DOHH2 (cell line): ENCODE measurements at regions not wholly inside any gene's neighbourhood (a gene's known extent, or its start where the extent isn't known, plus 50 kb on each side); places are given as distances from the start of the nearest gene placed in this dataset.
"Not testable (repeated sequence)": the region's sequence is repeated elsewhere in the genome, so short reads cannot be mapped to it uniquely, and the experiment has no call there.

ENCODE experiments used
- H3F3A ChIP-seq: fragments of 200-600 bp; sonication (generic), shearing (Covaris generic); 2 replicates; pipeline ENCODE4 v1.6.0; 2016; ENCODE audit warnings: antibody characterized with exemption, mild to moderate bottlenecking; ENCODE audit not compliant: control insufficient read depth, insufficient read depth
- H3K27ac ChIP-seq: fragments of 200-600 bp; sonication (generic); 2 replicates; pipeline ENCODE4 v1.5.1; 2014; ENCODE audit warnings: low read depth, mild to moderate bottlenecking, low read length, moderate library complexity
- H3K27me3 ChIP-seq: fragments of 200-600 bp; sonication (generic); 2 replicates; pipeline ENCODE4 v1.6.1; 2014; ENCODE audit warnings: mild to moderate bottlenecking, low read length, mixed read lengths; ENCODE audit not compliant: control insufficient read depth
- H3K36me3 ChIP-seq: fragments of 200-600 bp; sonication (generic); 2 replicates; pipeline ENCODE4 v1.6.1; 2014; ENCODE audit warnings: mild to moderate bottlenecking, low read length, moderate library complexity, mixed read lengths; ENCODE audit not compliant: control insufficient read depth
- H3K4me1 ChIP-seq: fragments of 200-600 bp; sonication (generic); 2 replicates; pipeline ENCODE4 v1.6.1; 2014; ENCODE audit warnings: mild to moderate bottlenecking, low read length, mixed read lengths; ENCODE audit not compliant: control insufficient read depth
- H3K4me2 ChIP-seq: fragments of 200-600 bp; sonication (generic); 2 replicates; pipeline ENCODE4 v1.6.0; 2014; ENCODE audit warnings: mild to moderate bottlenecking, low read length, moderate library complexity
- H3K4me3 ChIP-seq: fragments of 200-600 bp; sonication (generic); 2 replicates; pipeline ENCODE4 v1.5.1; 2014; ENCODE audit warnings: mild to moderate bottlenecking, low read length, mixed read lengths
- H3K79me2 ChIP-seq: fragments of 200-600 bp; sonication (generic); 2 replicates; pipeline ENCODE4 v1.6.1; 2014; ENCODE audit warnings: mild to moderate bottlenecking, low read length, mixed read lengths; ENCODE audit not compliant: control insufficient read depth
- H3K9me2 ChIP-seq: fragments of 200-600 bp; sonication (generic); replicated peaks from 2 replicates; pipeline ENCODE4 v1.6.1; 2014; ENCODE audit warnings: mild to moderate bottlenecking, low read length, mixed read lengths; ENCODE audit not compliant: control insufficient read depth
- H3K9me3 ChIP-seq: fragments of 200-600 bp; sonication (generic); 2 replicates; pipeline ENCODE4 v1.6.1; 2014; ENCODE audit warnings: antibody characterized with exemption, low read length, mixed read lengths; ENCODE audit not compliant: control insufficient read depth, insufficient read depth
- H4K20me1 ChIP-seq: fragments of 200-600 bp; sonication (generic); 2 replicates; pipeline ENCODE4 v1.6.0; 2014; ENCODE audit warnings: low read depth, mild to moderate bottlenecking, antibody characterized with exemption, low read length, moderate library complexity; ENCODE audit not compliant: control insufficient read depth, insufficient read depth

GRCh38 chr21:9024006-9024767 lies 1497.2 kb upstream of the TPTE start:
- not testable (repeated sequence) for H3K79me2 ChIP-seq, H3K4me3 ChIP-seq, H3K36me3 ChIP-seq, H3K4me2 ChIP-seq, H3K27ac ChIP-seq, H3K4me1 ChIP-seq, H3F3A ChIP-seq, H3K9me3 ChIP-seq, H4K20me1 ChIP-seq, H3K9me2 ChIP-seq, H3K27me3 ChIP-seq

- H4K20me1 ChIP-seq, H3K27me3 ChIP-seq, H3F3A ChIP-seq, H3K9me3 ChIP-seq, H3K9me2 ChIP-seq, H3K4me2 ChIP-seq, H3K4me3 ChIP-seq, H3K79me2 ChIP-seq, H3K27ac ChIP-seq, H3K36me3 ChIP-seq, H3K4me1 ChIP-seq: not testable (repeated sequence)
These were observed 1494.5 kb upstream of the TPTE start for GRCh38 chr21:9026729-9027416.

- H3F3A ChIP-seq, H3K4me1 ChIP-seq, H4K20me1 ChIP-seq, H3K4me2 ChIP-seq, H3K9me3 ChIP-seq, H3K36me3 ChIP-seq, H3K4me3 ChIP-seq, H3K27me3 ChIP-seq, H3K27ac ChIP-seq, H3K9me2 ChIP-seq, H3K79me2 ChIP-seq: not testable (repeated sequence)
These were observed 1494.0 kb upstream of the TPTE start for GRCh38 chr21:9027417-9027800.

GRCh38 chr21:9028624-9029431 lies 1492.6 kb upstream of the TPTE start:
- not testable (repeated sequence) for H4K20me1 ChIP-seq, H3K9me3 ChIP-seq, H3K4me2 ChIP-seq, H3K27me3 ChIP-seq, H3K79me2 ChIP-seq, H3K36me3 ChIP-seq, H3K4me1 ChIP-seq, H3K4me3 ChIP-seq, H3K27ac ChIP-seq, H3F3A ChIP-seq, H3K9me2 ChIP-seq

- not testable (repeated sequence) for H3K79me2 ChIP-seq, H3K36me3 ChIP-seq, H3K9me3 ChIP-seq, H3K27me3 ChIP-seq, H4K20me1 ChIP-seq, H3K4me1 ChIP-seq, H3F3A ChIP-seq, H3K4me3 ChIP-seq, H3K4me2 ChIP-seq, H3K9me2 ChIP-seq, H3K27ac ChIP-seq
These were observed 1491.2 kb upstream of the TPTE start for GRCh38 chr21:9030141-9030665.

GRCh38 chr21:9031482-9032374 lies 1489.7 kb upstream of the TPTE start:
- not testable (repeated sequence) for H3K27ac ChIP-seq, H3F3A ChIP-seq, H3K79me2 ChIP-seq, H3K36me3 ChIP-seq, H3K9me3 ChIP-seq, H3K9me2 ChIP-seq, H3K4me1 ChIP-seq, H4K20me1 ChIP-seq, H3K4me3 ChIP-seq, H3K4me2 ChIP-seq, H3K27me3 ChIP-seq

GRCh38 chr21:9032547-9032946 lies 1488.8 kb upstream of the TPTE start:
- H3K4me3 ChIP-seq, H3F3A ChIP-seq, H3K79me2 ChIP-seq, H3K27me3 ChIP-seq, H3K4me1 ChIP-seq, H3K9me2 ChIP-seq, H3K4me2 ChIP-seq, H3K36me3 ChIP-seq, H4K20me1 ChIP-seq, H3K27ac ChIP-seq: not testable (repeated sequence)
- peaks cover 11% of the 10 kb centered on the region; the same call in 1 of the 2 replicates for H3K9me3 ChIP-seq
